Right lobe of liver (tissue), 6 donors: ENCODE measurements at regions not wholly inside any gene's neighbourhood (a gene's known extent, or its start where the extent isn't known, plus 50 kb on each side); places are given as distances from the start of the nearest gene placed in this dataset.

ENCODE experiments used
- ATAC-seq, 4 donors: fragments of 200-7000 bp; cut with Tn5 transposase; one replicate each; pipeline ENCODE4 v1.9.1; 2020; ENCODE audit warnings: mild to moderate bottlenecking in 4 of 4, moderate library complexity in 4 of 4
- DNase-seq, 3 donors: peaks; one replicate each; pipeline ENCODE4 v3.0.0-alpha.2; 2020
- H3K27ac ChIP-seq, 3 donors: fragments of 200-600 bp; one replicate each; pipeline ENCODE4 v1.8.0; 2022
- H3K27me3 ChIP-seq, 2 donors: fragments of 200-600 bp; one replicate each; pipeline ENCODE4 v1.8.0; 2022
- H3K36me3 ChIP-seq, 4 donors: fragments of 200-600 bp; sonication (generic) in 1 of 4; one replicate each; pipeline versions ENCODE4 v1.5.1 to v1.8.0; 2017 to 2022; ENCODE audit warnings: control low read depth in 1 of 4
- H3K4me1 ChIP-seq, 4 donors: fragments of 200-600 bp; sonication (generic) in 1 of 4; one replicate each; pipeline versions ENCODE4 v1.5.1 to v1.8.0; 2017 to 2022; ENCODE audit warnings: control low read depth in 1 of 4
- H3K4me3 ChIP-seq, 3 donors: fragments of 200-600 bp; one replicate each; pipeline ENCODE4 v1.8.0; 2022
- H3K9me3 ChIP-seq, 4 donors: fragments of 200-600 bp; sonication (generic) in 1 of 4; one replicate each; pipeline versions ENCODE4 v1.5.1 to v1.8.0; 2017 to 2022; ENCODE audit warnings: control low read depth in 1 of 4
- CTCF ChIP-seq, 4 donors: fragments of 200-600 bp in 3 of 4; fragments of 450-650 bp in 1 of 4; IDR thresholded peaks; one replicate each; pipeline versions ENCODE4 v1.5.1 to v1.8.0; 2016 to 2022; ENCODE audit warnings: antibody characterized with exemption in 4 of 4, mild to moderate bottlenecking in 2 of 4
- POLR2A ChIP-seq: fragments of 450-650 bp; IDR thresholded peaks from one replicate; pipeline ENCODE4 v1.6.1; 2017; ENCODE audit warnings: antibody characterized with exemption, mild to moderate bottlenecking
- WGBS: methylation state at CpG from one replicate; pipeline ENCODE4 v1.1.6; 2018; ENCODE audit warnings: low coverage, low lambda C conversion rate; ENCODE audit not compliant: insufficient coverage; ENCODE audit errors: missing lambda C conversion rate; 5-methylcytosine and 5-hydroxymethylcytosine counted together
- intact Hi-C, 2 donors: fragments of 100-400 bp; cut with DNase I; formaldehyde crosslinking; loops; one replicate each; pipeline versions ENCODE4 v1.11.2 to v1.14.1; 2022
- donor health status: DM: no; HTN: yes; CAD: no.
- donor health status: DM: no; HTN: no; CAD: no.
- donor health status: DM: no; HTN: no; CAD: no.
- donor health status: DM: no; HTN: yes; CAD: no.
- donor health status: DM: no; HTN: yes; CAD: no.

GRCh38 chr13:109625156-109625555, 161.2 kb downstream of the IRS2 start:
- Histone ChIP-seq H3K4me1 (no peaks in the 10 kb centered on the region), H3K27me3 (no peaks in the 10 kb centered on the region), H3K36me3 (no peaks in the 10 kb centered on the region), H3K27ac (no peak overlapping the region), H3K9me3 (no peaks in the 10 kb centered on the region), H3K4me3 (no peak overlapping the region)
- TF ChIP-seq POLR2A (no peak), CTCF (IDR thresholded peaks at IDR 0.05) (no peak)
- no peak for DNase-seq
- intact Hi-C loops = no loop called here
- 71% methylated on average over 1 of the region's 1 CpG for WGBS
- no peak for ATAC-seq

GRCh38 chr13:109622006-109622405, 164.4 kb downstream of the IRS2 start:
- Histone ChIP-seq H3K9me3 (no peaks in the 10 kb centered on the region), H3K27ac (no peak overlapping the region), H3K36me3 (no peaks in the 10 kb centered on the region), H3K27me3 (no peaks in the 10 kb centered on the region), H3K4me3 (no peak overlapping the region), H3K4me1 (no peaks in the 10 kb centered on the region)
- ATAC-seq (no peak), DNase-seq (no peak)
- intact Hi-C loops = no loop called here
- 57% methylated on average over 2 of the region's 4 CpGs for WGBS
- TF ChIP-seq POLR2A = no peak
- TF ChIP-seq CTCF (IDR thresholded peaks at IDR 0.05) = no peak

- Histone ChIP-seq H3K36me3 (no peaks in the 10 kb centered on the region), H3K4me3 (no peak overlapping the region), H3K27ac (no peak overlapping the region), H3K4me1 (no peaks in the 10 kb centered on the region), H3K9me3 (no peaks in the 10 kb centered on the region), H3K27me3 (no peaks in the 10 kb centered on the region)
- WGBS = 92% methylated on average over 8 of the region's 8 CpGs
- intact Hi-C loops = no loop called here
- ATAC-seq (no peak), DNase-seq (no peak)
- TF ChIP-seq POLR2A = no peak
- no peak for TF ChIP-seq CTCF (IDR thresholded peaks at IDR 0.05)
Observed at GRCh38 chr13:109615721-109616420, 170.5 kb downstream of the IRS2 start.

GRCh38 chr13:109611912-109612691, 174.3 kb downstream of the IRS2 start:
- intact Hi-C loops = no loop called here
- Histone ChIP-seq H3K4me3 (no peak overlapping the region), H3K27ac (no peak overlapping the region), H3K36me3 (no peaks in the 10 kb centered on the region), H3K9me3 (no peaks in the 10 kb centered on the region), H3K27me3 (no peaks in the 10 kb centered on the region), H3K4me1 (peaks cover 0 to 4% (median 0%) of the 10 kb centered on the region in 4 donors)
- no peak for TF ChIP-seq POLR2A
- no peak for TF ChIP-seq CTCF (IDR thresholded peaks at IDR 0.05)
- WGBS = 77% methylated on average over 3 of the region's 3 CpGs
- no peak for ATAC-seq
- DNase-seq = no peak
